Chondrocyte (in vitro differentiated cells): ENCODE measurements at regions not wholly inside any gene's neighbourhood (a gene's known extent, or its start where the extent isn't known, plus 50 kb on each side); places are given as distances from the start of the nearest gene placed in this dataset.

ENCODE experiments used
- DNase-seq: peaks from one replicate; pipeline ENCODE4 v3.0.0; 2021; ENCODE audit warnings: mixed read lengths, low spot score
- H3K27ac Mint-ChIP-seq: one replicate; pipeline ENCODE4 v1.8.0; 2021; ENCODE audit warnings: mild to moderate bottlenecking, moderate library complexity, mixed read lengths; ENCODE audit not compliant: unreplicated experiment
- H3K27me3 Mint-ChIP-seq: 2 replicates; pipeline ENCODE4 v1.8.0; 2021; ENCODE audit warnings: low read depth, mixed read lengths
- H3K36me3 Mint-ChIP-seq: 2 replicates; pipeline ENCODE4 v1.8.0; 2021; ENCODE audit warnings: low read depth, mixed read lengths
- H3K4me1 Mint-ChIP-seq: 2 replicates; pipeline ENCODE4 v1.8.0; 2021; ENCODE audit warnings: low read depth, mild to moderate bottlenecking, mixed read lengths
- H3K4me3 Mint-ChIP-seq: one replicate; pipeline ENCODE4 v1.8.0; 2021; ENCODE audit warnings: mild to moderate bottlenecking, moderate library complexity, mixed read lengths; ENCODE audit not compliant: unreplicated experiment
- H3K9me3 Mint-ChIP-seq: 2 replicates; pipeline ENCODE4 v1.8.0; 2021; ENCODE audit warnings: low read depth, mixed read lengths
- CTCF ChIP-seq: fragments of 200-600 bp; sonication (generic); IDR thresholded peaks from 2 replicates; pipeline ENCODE4 v1.5.0; 2021; ENCODE audit warnings: antibody characterized with exemption, mild to moderate bottlenecking, moderate library complexity

DNA sequence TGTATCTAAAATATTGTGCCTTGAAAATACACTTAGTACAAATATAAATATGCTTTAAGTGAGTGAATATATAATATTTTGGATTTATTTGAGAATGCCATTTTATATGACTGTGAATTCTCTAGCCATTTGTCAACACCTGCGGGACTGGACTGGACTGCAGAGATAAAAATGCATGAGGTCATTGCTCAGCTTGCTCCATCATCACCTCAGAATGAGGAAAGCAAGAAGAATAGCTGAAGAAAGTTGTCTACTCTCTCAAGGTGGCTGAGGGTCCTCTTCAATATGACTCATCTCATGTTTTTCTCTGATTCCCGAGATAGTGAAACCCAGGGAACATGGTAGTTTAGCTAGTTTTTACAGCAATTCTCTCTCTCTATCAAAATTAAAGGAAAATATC lies 732.5 kb upstream of the AGA start:
- Mint-ChIP-seq H3K36me3 (no peaks in the 10 kb centered on the region), H3K27ac (no peak overlapping the region), H3K9me3 (peaks cover 6% of the 10 kb centered on the region), H3K4me3 (no peak overlapping the region), H3K4me1 (no peaks in the 10 kb centered on the region), H3K27me3 (no peaks in the 10 kb centered on the region)
- DNase-seq = no peak
- no peak for TF ChIP-seq CTCF

DNA sequence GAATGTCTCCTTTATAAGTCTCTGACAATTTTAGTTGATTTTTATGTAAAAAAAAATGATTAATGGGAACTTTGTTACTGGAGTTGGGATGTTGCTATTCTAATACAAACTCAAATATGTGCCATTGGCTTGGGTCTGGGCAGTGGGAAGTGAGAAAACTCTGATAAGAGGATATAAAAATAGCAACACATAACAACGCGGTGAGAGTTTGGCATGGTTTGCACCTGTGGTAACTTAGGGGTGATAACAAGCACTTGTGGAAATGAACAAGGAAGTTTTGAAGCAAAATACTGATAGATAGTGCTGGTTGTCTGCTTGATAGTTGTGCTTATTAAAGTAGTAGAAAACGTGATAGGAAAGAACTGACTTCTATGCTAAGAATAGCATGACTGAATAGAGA lies 743.3 kb upstream of the AGA start:
- TF ChIP-seq CTCF = no peak
- Mint-ChIP-seq H3K36me3 (no peaks in the 10 kb centered on the region), H3K27ac (no peak overlapping the region), H3K27me3 (no peaks in the 10 kb centered on the region), H3K4me3 (no peak overlapping the region), H3K4me1 (no peaks in the 10 kb centered on the region), H3K9me3 (peaks cover 3% of the 10 kb centered on the region)
- DNase-seq = no peak

DNA sequence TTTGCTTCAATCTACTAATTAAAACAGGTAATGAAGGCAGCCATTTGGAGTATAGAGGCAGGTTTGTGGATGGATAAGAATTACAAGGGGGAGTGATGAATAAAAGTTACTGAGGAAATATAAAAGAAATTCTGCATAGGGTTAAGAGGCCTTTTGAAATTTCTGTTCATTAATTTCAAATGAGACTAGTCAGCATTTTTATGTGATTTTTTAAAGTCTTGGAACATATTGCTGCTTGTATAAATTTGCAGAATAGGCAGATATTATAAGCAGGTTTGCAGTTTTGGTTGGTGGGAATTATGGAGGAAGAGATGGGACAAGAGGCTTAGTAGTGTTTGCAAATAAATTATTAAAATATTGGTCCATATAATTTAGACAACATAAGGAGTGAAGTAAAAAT lies 750.4 kb upstream of the AGA start:
- H3K9me3 Mint-ChIP-seq = peaks cover 3% of the 10 kb centered on the region
- no peak for DNase-seq
- no peak for TF ChIP-seq CTCF
- no peaks in the 10 kb centered on the region for H3K36me3 Mint-ChIP-seq
- no peak overlapping the region for H3K27ac Mint-ChIP-seq
- no peaks in the 10 kb centered on the region for H3K27me3 Mint-ChIP-seq
- H3K4me3 Mint-ChIP-seq = no peak overlapping the region
- no peaks in the 10 kb centered on the region for H3K4me1 Mint-ChIP-seq

DNA sequence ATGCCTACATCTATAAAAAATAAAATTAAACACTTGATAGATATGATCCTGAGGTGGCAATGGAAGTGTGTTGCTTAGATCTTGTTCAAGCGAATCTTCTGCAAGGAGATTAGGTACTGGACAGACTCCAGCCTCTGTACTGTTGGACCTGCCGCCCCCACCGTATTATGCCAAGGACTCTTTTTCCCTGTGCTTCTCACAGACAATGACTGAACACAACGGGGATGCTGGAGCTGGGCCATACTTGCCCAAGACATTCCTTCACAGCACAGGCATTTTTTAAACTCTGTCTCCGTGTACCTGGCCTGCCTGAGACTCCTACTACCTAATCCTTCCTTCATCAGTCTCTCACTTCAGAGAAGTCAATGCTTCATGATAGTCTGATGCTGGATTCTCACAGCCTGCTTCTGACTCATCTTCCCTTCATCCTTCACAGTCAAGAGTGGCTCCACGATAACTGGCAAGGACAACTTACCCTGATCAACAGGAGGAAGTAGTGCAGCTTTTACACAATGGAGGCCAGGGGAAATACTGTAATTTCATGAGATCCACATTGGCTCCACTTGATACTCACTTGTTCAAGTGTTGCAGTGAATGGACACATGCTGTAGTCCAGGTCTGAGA lies 754.6 kb upstream of the AGA start:
- H3K4me1 Mint-ChIP-seq = peaks cover 16% of the 10 kb centered on the region
- H3K27me3 Mint-ChIP-seq = no peaks in the 10 kb centered on the region
- H3K9me3 Mint-ChIP-seq = peaks cover 5% of the 10 kb centered on the region
- H3K27ac Mint-ChIP-seq = no peak overlapping the region
- no peaks in the 10 kb centered on the region for H3K36me3 Mint-ChIP-seq
- no peak for DNase-seq
- no peak overlapping the region for H3K4me3 Mint-ChIP-seq
- no peak for TF ChIP-seq CTCF

- TF ChIP-seq CTCF = no peak
- Mint-ChIP-seq H3K36me3 (no peaks in the 10 kb centered on the region), H3K9me3 (peaks cover 7% of the 10 kb centered on the region), H3K4me3 (no peak overlapping the region), H3K4me1 (peaks cover 16% of the 10 kb centered on the region), H3K27ac (peak overlapping the region; percentile 52), H3K27me3 (no peaks in the 10 kb centered on the region)
- no peak for DNase-seq
Measured at GRCh38 chr4:178198691-178199090, 756.5 kb upstream of the AGA start.
